CD4-positive, alpha-beta T cell treated with Interleukin-17A for 1 hour (primary cell): ENCODE measurements at regions not wholly inside any gene's neighbourhood (a gene's known extent, or its start where the extent isn't known, plus 50 kb on each side); places are given as distances from the start of the nearest gene placed in this dataset.
A peak's percentile ranks its signal among the peaks of the same experiment; 100 is the strongest.

Experiments used
- DNase-seq: peaks from one replicate; pipeline ENCODE4 v3.0.0-alpha.2; 2020

- DNase-seq = no peak
Measured at GRCh38 chr12:11568762-11569478, 80.6 kb upstream of the ETV6 start.

- no peak for DNase-seq
Measured at GRCh38 chr12:11569716-11570115, 79.8 kb upstream of the ETV6 start.

- DNase-seq = no peak
Measured at GRCh38 chr12:11573880-11574279, 75.6 kb upstream of the ETV6 start.

DNA sequence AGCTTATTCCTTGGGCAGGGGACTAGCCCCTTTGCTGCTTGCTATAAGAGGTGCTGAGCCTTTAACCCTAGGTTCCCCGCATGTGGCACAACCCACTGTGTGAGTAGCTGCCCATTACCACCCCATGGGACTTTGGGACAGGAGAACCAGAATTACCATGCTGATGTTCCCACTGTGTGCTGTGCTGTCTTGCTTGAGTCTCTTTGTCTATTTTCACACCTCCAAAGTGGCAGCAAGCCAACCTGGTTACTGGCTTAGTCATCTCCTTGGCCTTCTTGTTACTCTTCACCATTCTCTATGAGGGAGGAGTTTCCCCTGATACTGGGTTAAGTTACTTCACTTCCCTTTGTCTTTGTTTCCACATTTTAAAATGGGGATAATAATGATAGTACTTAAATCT, 73.4 kb upstream of the ETV6 start:
- DNase-seq = no peak

GRCh38 chr12:11577658-11578260, 71.7 kb upstream of the ETV6 start:
- no peak for DNase-seq

DNA sequence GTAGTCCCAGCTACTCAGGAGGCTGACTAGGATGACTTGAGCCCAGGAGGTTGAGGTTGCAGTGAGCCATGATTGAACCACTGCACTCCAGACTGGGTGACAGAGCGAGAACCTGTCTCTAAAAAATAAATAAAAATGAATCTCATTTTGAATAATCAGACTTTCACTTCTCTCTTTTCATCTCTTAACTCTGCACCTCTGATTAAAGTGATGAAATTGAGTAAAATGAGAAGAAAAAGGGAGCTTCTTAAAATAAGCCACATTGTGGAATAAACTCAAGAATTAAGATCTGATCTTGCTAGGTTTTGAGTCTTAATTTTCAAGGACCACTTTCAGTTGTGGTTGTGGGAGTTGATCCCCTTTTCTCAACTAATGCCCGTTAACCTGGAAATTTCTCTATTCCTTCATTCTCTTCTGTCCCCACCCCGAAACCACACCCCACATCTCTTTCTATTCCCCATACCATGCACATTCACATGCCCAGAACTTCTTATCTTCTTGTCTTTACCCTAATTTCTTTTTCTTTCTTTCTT, 70.9 kb upstream of the ETV6 start:
- no peak for DNase-seq

- DNase-seq = no peak
Measured at GRCh38 chr12:11580125-11580751, 69.2 kb upstream of the ETV6 start.

- peak; percentile 79 for DNase-seq
Measured at GRCh38 chr12:11581179-11581755, 68.2 kb upstream of the ETV6 start.

DNA sequence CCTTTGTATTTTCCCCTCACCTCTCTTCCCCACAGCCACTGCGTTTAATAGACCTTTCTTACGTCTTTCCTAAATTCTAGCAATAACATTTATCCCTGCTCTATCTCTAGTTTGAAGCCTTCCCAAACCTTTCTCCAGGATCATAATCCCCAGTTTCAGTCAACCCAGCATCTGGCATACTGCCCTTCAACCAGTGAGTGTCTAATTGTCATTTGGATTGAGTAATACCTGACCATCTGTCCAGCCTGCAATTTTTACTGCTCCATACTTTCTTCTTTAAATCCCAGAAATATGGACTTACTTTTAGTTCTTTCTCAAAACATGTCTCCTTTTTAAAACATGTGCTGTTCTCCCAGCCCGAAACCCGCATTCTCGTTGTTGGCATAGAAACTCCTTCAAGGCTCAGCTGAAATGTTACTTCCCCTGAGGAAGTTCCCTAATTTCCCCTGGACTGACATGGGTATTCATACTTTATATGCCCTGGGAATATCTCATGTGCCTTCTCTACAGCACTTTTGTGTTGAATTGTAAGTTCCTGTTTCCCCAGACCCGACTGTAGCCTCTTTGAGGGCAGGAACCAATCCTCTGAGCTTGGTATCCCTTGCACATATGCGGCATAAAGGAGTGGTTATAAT, 65.1 kb upstream of the ETV6 start:
- no peak for DNase-seq

DNA sequence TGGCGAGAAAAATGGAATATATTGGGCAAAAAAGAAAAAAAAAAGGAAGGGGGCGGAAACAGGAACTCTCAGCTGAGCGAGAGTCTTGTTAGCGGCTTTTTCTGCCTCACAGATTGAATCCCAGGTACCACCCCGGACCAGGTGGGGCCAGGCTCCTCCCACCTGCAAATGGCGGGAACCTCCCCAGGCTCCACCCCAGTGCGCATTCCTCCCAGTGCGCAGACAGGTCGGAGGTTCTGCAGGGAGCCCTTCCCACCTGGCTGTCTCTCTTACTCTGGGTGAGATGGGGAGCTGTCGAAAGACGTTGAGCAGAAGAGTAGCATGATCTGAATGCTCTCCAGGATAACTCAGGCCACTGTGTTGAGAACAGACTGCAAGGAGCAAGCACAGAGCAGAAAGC, 57.0 kb upstream of the ETV6 start:
- no peak for DNase-seq

- DNase-seq = no peak
Measured at GRCh38 chr12:11593013-11593412, 56.5 kb upstream of the ETV6 start.

GRCh38 chr12:11595080-11595479, 54.4 kb upstream of the ETV6 start:
- no peak for DNase-seq

DNA sequence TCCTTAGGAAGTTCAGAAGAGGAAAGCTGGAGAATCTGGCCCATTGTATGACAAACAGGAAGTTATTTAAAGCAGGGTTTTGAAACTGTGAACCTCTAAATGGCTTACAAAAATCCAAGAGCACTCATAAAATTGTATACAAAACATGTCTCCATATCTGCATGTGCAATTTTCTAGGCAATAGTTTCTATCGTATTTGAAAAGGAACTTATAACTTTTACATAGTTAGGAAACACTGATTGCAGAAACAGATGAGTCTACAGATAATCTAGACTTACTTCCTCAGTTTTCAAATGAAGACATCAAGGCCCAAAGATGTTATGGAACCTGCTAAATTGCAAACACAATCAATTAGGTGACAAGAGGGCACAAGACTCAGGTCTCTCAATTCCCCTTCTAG, 53.3 kb upstream of the ETV6 start:
- no peak for DNase-seq

- no peak for DNase-seq
Measured at GRCh38 chr12:11598900-11599299, 50.6 kb upstream of the ETV6 start.
